HS-27A (cell line): ENCODE measurements at regions not wholly inside any gene's neighbourhood (a gene's known extent, or its start where the extent isn't known, plus 50 kb on each side); places are given as distances from the start of the nearest gene placed in this dataset.

Experiments used
- DNase-seq: peaks from one replicate; pipeline ENCODE4 v3.0.0-alpha.2; 2012; ENCODE audit warnings: low read depth, missing footprints

GRCh38 chr15:91751611-91752010, 101.9 kb upstream of the SLCO3A1 start:
- DNase-seq, result no peak

GRCh38 chr15:91752081-91752785, 101.3 kb upstream of the SLCO3A1 start:
- no peak for DNase-seq

GRCh38 chr15:91759560-91759959, 93.9 kb upstream of the SLCO3A1 start:
- no peak for DNase-seq

- no peak for DNase-seq
Observed at GRCh38 chr15:91765660-91766059, 87.8 kb upstream of the SLCO3A1 start.

GRCh38 chr15:91769476-91769875, 84.0 kb upstream of the SLCO3A1 start:
- no peak for DNase-seq

- no peak for DNase-seq
Observed at GRCh38 chr15:91769894-91770293, 83.6 kb upstream of the SLCO3A1 start.

- DNase-seq, result no peak
Observed at GRCh38 chr15:91776104-91776503, 77.4 kb upstream of the SLCO3A1 start.

GRCh38 chr15:91779960-91780359, 73.5 kb upstream of the SLCO3A1 start:
- no peak for DNase-seq

GRCh38 chr15:91780387-91780786, 73.1 kb upstream of the SLCO3A1 start:
- DNase-seq, result no peak

GRCh38 chr15:91782221-91782620, 71.3 kb upstream of the SLCO3A1 start:
- no peak for DNase-seq

- DNase-seq, result no peak
Observed at GRCh38 chr15:91783008-91783407, 70.5 kb upstream of the SLCO3A1 start.

- DNase-seq, result no peak
Observed at GRCh38 chr15:91783451-91783850, 70.1 kb upstream of the SLCO3A1 start.

GRCh38 chr15:91784973-91785709, 68.4 kb upstream of the SLCO3A1 start:
- no peak for DNase-seq

GRCh38 chr15:91787198-91787597, 66.3 kb upstream of the SLCO3A1 start:
- DNase-seq, result no peak

- DNase-seq, result no peak
Observed at GRCh38 chr15:91789136-91789535, 64.4 kb upstream of the SLCO3A1 start.

- no peak for DNase-seq
Observed at GRCh38 chr15:91790836-91791235, 62.7 kb upstream of the SLCO3A1 start.

- no peak for DNase-seq
Observed at GRCh38 chr15:91793771-91794170, 59.7 kb upstream of the SLCO3A1 start.

GRCh38 chr15:91795235-91795634, 58.3 kb upstream of the SLCO3A1 start:
- DNase-seq, result no peak

- no peak for DNase-seq
Observed at GRCh38 chr15:91801836-91802534, 51.5 kb upstream of the SLCO3A1 start.

- DNase-seq, result no peak
Observed at GRCh38 chr15:91803260-91803659, 50.2 kb upstream of the SLCO3A1 start.
